OCI-LY3 (cell line): ENCODE measurements at regions not wholly inside any gene's neighbourhood (a gene's known extent, or its start where the extent isn't known, plus 50 kb on each side); places are given as distances from the start of the nearest gene placed in this dataset.

ENCODE experiments used
- CTCF ChIP-seq: fragments of 200-600, 300-600 bp; sonication (generic); IDR thresholded peaks from 2 replicates; pipeline ENCODE4 v1.5.1; 2014; ENCODE audit warnings: antibody characterized with exemption, low read length, low read depth
- EZH2phosphoT487 ChIP-seq: fragments of 200-600 bp; shearing (Covaris generic); IDR thresholded peaks from 2 replicates; pipeline ENCODE4 v1.6.1; 2018; ENCODE audit warnings: antibody characterized with exemption, mixed run types, low read depth

- TF ChIP-seq CTCF = no peak
- no peak for TF ChIP-seq EZH2phosphoT487
Observed at GRCh38 chr18:39751921-39752320, 2186.3 kb upstream of the CELF4 start.
